MCF 10A (cell line): ENCODE measurements at regions not wholly inside any gene's neighbourhood (a gene's known extent, or its start where the extent isn't known, plus 50 kb on each side); places are given as distances from the start of the nearest gene placed in this dataset.

ENCODE experiments used
- BruUV-seq: library from RNA; stranded (reverse); fragments of 400-500 nt; replicated peaks from 2 replicates; lab custom pipeline; 2021; lab: Mats Ljungman, UMichigan
- CTCF ChIA-PET: fragments of 300-600 bp; sonication (Branson Sonifier 250); formaldehyde crosslinking; extraction: SDS; loops from one replicate; lab custom pipeline; 2021; ENCODE audit warnings: antibody characterized with exemption, inconsistent platforms; lab: Yijun Ruan, JAX
- POLR2A ChIA-PET: fragments of 300-600, 350-650 bp; sonication (Branson Sonifier 250); formaldehyde crosslinking; extraction: SDS; loops from one replicate; lab custom pipeline; 2020; ENCODE audit warnings: antibody characterized with exemption, inconsistent platforms; lab: Yijun Ruan, JAX
- DNase-seq: peaks from one replicate; pipeline ENCODE4 v3.0.0-alpha.2; 2018; ENCODE audit not compliant: unreplicated experiment
- H3K27ac Mint-ChIP-seq: one replicate; pipeline ENCODE4 v1.8.0; 2022; ENCODE audit warnings: mild to moderate bottlenecking, low read depth, mixed read lengths; ENCODE audit not compliant: unreplicated experiment
- H3K27me3 Mint-ChIP-seq: one replicate; pipeline ENCODE4 v1.8.0; 2022; ENCODE audit warnings: mixed read lengths; ENCODE audit not compliant: insufficient read depth, unreplicated experiment
- H3K36me3 Mint-ChIP-seq: one replicate; pipeline ENCODE4 v1.8.0; 2022; ENCODE audit warnings: mild to moderate bottlenecking, moderate library complexity, mixed read lengths; ENCODE audit not compliant: insufficient read depth, unreplicated experiment
- H3K4me1 Mint-ChIP-seq: one replicate; pipeline ENCODE4 v1.8.0; 2022; ENCODE audit warnings: mixed read lengths; ENCODE audit not compliant: insufficient read depth, unreplicated experiment
- H3K4me3 Mint-ChIP-seq: one replicate; pipeline ENCODE4 v1.8.0; 2022; ENCODE audit warnings: mild to moderate bottlenecking, moderate library complexity, mixed read lengths; ENCODE audit not compliant: unreplicated experiment
- H3K9me3 Mint-ChIP-seq: one replicate; pipeline ENCODE4 v1.8.0; 2022; ENCODE audit warnings: mixed read lengths; ENCODE audit not compliant: unreplicated experiment
- intact Hi-C: fragments of 100-400 bp; cut with micrococcal nuclease; formaldehyde crosslinking; loops from 2 replicates; pipeline ENCODE4 v1.14.1; 2022
- TF ChIP-seq, protein P1 (sequence below): fragments of 200-600 bp; IDR thresholded peaks from one replicate; pipeline ENCODE4 v1.8.0; 2022; ENCODE audit warnings: antibody characterized with exemption, mild to moderate bottlenecking; ENCODE audit not compliant: unreplicated experiment

DNA sequence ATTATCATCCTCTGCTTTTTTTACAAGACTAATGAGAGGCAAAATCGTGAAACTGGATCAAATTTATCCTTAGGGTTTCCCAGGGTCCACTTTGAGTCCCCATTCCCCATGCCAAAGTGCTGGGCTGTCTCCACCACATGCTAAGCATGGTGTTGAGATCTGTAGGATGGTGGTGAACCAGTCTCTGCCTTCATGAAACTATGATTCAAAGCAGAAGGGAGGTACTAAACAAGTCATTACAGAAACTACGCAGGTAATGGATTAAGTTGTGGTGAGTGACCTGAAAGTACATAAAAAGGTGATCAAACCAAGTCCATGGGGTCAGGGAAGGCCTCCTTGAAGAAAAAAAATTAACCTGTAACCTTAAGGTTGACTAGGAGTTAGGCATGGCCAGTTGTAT, 265.2 kb downstream of the ATG4C start:
- intact Hi-C loops: no loop called here
- ChIA-PET CTCF (no interaction called here), POLR2A (no interaction called here)
- TF ChIP-seq, protein P1, sequence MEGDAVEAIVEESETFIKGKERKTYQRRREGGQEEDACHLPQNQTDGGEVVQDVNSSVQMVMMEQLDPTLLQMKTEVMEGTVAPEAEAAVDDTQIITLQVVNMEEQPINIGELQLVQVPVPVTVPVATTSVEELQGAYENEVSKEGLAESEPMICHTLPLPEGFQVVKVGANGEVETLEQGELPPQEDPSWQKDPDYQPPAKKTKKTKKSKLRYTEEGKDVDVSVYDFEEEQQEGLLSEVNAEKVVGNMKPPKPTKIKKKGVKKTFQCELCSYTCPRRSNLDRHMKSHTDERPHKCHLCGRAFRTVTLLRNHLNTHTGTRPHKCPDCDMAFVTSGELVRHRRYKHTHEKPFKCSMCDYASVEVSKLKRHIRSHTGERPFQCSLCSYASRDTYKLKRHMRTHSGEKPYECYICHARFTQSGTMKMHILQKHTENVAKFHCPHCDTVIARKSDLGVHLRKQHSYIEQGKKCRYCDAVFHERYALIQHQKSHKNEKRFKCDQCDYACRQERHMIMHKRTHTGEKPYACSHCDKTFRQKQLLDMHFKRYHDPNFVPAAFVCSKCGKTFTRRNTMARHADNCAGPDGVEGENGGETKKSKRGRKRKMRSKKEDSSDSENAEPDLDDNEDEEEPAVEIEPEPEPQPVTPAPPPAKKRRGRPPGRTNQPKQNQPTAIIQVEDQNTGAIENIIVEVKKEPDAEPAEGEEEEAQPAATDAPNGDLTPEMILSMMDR: no peak
- no peaks in the 10 kb centered on the region for H3K27me3 Mint-ChIP-seq
- no peak overlapping the region for H3K27ac Mint-ChIP-seq
- no peaks in the 10 kb centered on the region for H3K9me3 Mint-ChIP-seq
- no TSS peak for BruUV-seq
- DNase-seq: no peak
- H3K4me1 Mint-ChIP-seq: no peaks in the 10 kb centered on the region
- H3K36me3 Mint-ChIP-seq: no peaks in the 10 kb centered on the region
- no peak overlapping the region for H3K4me3 Mint-ChIP-seq

DNA sequence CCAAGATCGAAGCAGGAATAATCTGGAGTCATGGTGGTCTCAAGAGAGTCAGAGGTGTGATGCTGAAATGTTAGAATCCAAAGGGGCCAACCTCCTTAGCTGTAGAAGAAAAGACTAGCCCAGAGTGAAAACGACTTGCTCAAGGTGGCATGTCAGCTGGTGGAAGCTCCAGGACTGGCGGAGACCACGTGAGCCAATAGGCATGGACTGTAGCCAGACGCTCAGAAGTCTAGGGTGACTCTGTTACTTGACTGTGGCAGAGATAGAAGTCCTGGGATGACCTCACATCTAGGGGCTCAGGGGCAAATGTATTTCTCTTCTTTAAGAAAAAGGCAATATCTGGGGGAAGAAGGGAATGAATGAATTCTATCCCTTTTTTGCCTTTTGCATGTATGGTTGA, 267.4 kb downstream of the ATG4C start:
- Mint-ChIP-seq H3K4me3 (no peak overlapping the region), H3K9me3 (no peaks in the 10 kb centered on the region), H3K36me3 (no peaks in the 10 kb centered on the region), H3K27me3 (no peaks in the 10 kb centered on the region), H3K27ac (no peak overlapping the region), H3K4me1 (no peaks in the 10 kb centered on the region)
- POLR2A ChIA-PET: no interaction called here
- intact Hi-C loops: no loop called here
- DNase-seq: no peak
- no TSS peak for BruUV-seq
- TF ChIP-seq, protein P1: no peak
- CTCF ChIA-PET: no interaction called here

DNA sequence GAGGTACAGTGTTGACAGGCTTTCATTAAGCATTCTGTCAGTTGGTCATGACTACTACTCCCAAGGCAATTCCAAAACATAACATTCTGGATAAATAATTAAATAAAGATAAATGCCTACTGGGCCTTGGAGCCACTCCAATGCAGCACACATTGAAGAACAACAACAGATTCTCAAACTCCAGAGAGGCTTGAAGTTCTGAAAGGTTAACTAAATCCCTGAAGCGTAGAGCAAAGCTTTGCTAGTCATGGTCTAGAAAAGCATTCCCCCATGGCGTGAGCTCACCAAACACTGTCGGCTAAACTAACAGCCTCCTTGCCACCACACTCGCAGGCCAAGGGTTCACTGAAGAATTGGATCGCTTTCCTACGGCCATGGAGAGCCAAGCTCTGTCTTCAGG, 268.0 kb downstream of the ATG4C start:
- intact Hi-C loops: no loop called here
- no peaks in the 10 kb centered on the region for H3K36me3 Mint-ChIP-seq
- POLR2A ChIA-PET: no interaction called here

DNA sequence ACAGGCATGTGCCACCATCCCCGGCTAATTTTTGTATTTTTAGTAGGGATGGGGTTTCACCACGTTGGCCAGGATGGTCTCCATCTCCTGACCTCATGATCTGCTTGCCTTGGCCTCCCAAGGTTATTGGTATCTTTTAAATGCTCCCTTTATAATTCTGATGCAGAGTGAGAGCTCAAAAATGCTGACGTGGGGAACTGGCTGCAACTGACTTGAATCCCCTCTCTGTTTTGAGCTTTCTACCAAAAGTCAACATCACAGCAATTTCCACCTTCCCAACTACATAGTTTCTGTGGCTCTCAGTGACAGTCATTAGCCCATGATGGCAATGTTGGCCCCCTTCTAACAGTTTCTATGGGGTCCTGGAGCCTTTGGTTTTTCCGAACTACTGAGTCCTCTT, 268.2 kb upstream of the FOXD3 start:
- H3K4me3 Mint-ChIP-seq: no peak overlapping the region
- H3K27me3 Mint-ChIP-seq: no peaks in the 10 kb centered on the region
- POLR2A ChIA-PET: no interaction called here
- no peak for DNase-seq
- no peaks in the 10 kb centered on the region for H3K9me3 Mint-ChIP-seq
- H3K36me3 Mint-ChIP-seq: no peaks in the 10 kb centered on the region
- no peaks in the 10 kb centered on the region for H3K4me1 Mint-ChIP-seq
- CTCF ChIA-PET: no interaction called here
- intact Hi-C loops: no loop called here
- BruUV-seq: no TSS peak
- no peak overlapping the region for H3K27ac Mint-ChIP-seq
- TF ChIP-seq, protein P1: no peak

More for the DNA sequence above, 268.0 kb downstream of the ATG4C start:
- TF ChIP-seq, protein P1: no peak
- H3K27ac Mint-ChIP-seq: no peak overlapping the region
- BruUV-seq: no TSS peak
- H3K4me1 Mint-ChIP-seq: no peaks in the 10 kb centered on the region
- no peaks in the 10 kb centered on the region for H3K27me3 Mint-ChIP-seq
- no peaks in the 10 kb centered on the region for H3K9me3 Mint-ChIP-seq
- DNase-seq: no peak
- no peak overlapping the region for H3K4me3 Mint-ChIP-seq
- CTCF ChIA-PET: no interaction called here
